D721Med (cell line): ENCODE measurements at regions not wholly inside any gene's neighbourhood (a gene's known extent, or its start where the extent isn't known, plus 50 kb on each side); places are given as distances from the start of the nearest gene placed in this dataset.

Experiments
- DNase-seq: peaks from one replicate; pipeline ENCODE4 v3.0.0; 2011; ENCODE audit warnings: low spot score; ENCODE audit not compliant: insufficient read length
- FAIRE-seq: peaks from 2 replicates; lab custom pipeline; 2011; peaks lifted over from hg19 to GRCh38; lab: Jason Lieb, UNC
- TF ChIP-seq, protein P1 (sequence below): IDR thresholded peaks from 2 replicates; pipeline ENCODE4 v1.5.1; 2012; ENCODE audit warnings: mild to moderate bottlenecking, control low read depth; ENCODE audit not compliant: insufficient read depth; ENCODE audit errors: missing control alignments

GRCh38 chr13:44104969-44105368, 225.3 kb downstream of the LACC1 start:
- DNase-seq (no peak), FAIRE-seq (no peak)
- TF ChIP-seq, protein P1, sequence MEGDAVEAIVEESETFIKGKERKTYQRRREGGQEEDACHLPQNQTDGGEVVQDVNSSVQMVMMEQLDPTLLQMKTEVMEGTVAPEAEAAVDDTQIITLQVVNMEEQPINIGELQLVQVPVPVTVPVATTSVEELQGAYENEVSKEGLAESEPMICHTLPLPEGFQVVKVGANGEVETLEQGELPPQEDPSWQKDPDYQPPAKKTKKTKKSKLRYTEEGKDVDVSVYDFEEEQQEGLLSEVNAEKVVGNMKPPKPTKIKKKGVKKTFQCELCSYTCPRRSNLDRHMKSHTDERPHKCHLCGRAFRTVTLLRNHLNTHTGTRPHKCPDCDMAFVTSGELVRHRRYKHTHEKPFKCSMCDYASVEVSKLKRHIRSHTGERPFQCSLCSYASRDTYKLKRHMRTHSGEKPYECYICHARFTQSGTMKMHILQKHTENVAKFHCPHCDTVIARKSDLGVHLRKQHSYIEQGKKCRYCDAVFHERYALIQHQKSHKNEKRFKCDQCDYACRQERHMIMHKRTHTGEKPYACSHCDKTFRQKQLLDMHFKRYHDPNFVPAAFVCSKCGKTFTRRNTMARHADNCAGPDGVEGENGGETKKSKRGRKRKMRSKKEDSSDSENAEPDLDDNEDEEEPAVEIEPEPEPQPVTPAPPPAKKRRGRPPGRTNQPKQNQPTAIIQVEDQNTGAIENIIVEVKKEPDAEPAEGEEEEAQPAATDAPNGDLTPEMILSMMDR: no peak

- FAIRE-seq: no peak
- TF ChIP-seq, protein P1: no peak
- DNase-seq: no peak
These were observed 226.8 kb downstream of the LACC1 start for GRCh38 chr13:44106266-44107152.

DNA sequence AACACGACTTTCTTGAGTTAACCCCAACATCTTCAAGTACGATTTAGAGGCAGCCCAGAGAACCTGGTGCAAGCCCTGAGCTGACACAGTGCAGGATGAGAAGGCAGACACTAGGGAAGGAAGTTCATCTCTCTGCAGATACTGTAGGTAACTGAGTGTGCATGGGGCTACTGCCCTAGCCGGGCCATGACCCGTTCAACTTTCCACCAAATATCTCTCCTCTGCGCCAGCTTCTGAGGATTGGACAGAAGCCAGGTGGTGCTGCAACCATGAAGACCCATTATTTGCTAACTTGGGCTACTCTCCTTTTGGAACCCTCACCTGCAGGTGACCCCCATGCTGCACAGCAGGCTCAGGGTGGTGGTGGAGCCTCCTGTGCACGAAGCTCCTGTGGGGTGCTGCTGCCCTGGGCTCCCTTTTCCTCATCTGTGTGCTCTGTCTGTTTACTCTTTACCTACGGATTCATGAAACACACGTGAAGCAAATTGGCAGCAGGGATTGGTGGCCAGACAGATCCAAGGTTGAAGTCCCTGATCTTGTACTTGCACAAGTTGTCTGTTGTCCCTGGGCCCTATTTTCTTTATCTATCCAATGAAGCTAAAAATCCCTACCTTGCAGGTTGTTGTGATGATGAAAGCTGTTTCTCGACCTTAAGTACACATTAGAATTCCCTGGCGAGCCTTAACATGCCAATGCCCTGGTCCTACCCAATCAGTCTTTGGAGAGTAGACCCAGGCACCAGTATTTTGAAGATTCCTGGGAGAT, 227.8 kb downstream of the LACC1 start:
- no peak for DNase-seq
- TF ChIP-seq, protein P1: no peak
- FAIRE-seq: no peak

DNA sequence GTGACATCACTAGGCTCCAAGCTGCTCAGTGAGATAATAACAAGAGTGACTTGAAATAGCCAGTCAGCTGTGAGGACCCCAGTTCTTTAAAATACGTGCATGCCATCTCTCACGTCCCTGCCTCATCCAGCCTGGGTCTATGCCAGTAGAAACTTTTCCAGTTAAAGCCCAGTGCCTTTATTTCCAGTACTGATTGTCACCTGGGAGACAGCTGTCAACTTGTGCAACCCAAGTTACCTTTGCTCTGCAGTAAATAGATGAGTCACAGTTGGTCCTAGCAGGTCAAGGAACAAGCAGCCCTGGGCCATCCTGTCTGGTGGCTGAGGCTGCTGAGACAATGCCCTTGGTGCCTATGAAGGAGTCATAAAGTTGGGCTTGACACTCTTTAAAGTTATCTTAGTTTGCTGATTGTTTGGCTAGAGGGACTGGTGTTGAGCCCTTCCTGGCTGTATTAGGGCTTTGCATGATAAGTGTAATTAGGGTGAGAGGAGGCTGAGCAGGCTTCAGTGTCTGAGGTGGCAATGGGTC, 228.7 kb downstream of the LACC1 start:
- FAIRE-seq (no peak), DNase-seq (no peak)
- TF ChIP-seq, protein P1: no peak

DNA sequence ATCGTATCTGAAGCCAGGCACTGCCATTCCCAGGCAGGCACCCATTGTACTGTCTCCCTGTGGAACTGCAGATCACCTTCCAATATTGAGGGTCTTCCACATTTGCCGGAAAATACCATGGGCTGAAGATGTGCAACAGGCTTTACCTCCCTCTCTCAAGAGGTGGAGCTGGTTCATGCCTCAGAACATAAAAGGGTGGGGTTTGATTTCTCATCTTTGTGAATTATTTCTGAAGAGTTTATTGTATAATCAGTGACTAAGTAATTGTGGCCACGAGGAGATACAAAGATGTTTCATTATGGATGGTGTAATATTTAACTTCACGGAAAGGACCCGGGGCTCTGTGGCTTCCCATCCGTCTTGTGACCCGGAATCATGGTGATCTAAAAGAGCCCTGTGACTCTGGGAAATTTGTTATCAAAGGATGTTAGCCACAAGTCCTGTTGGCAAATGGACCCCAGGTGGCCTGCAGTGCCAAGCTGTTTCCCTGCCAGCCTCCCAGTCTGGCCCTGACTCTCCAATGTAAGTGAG, 230.5 kb downstream of the LACC1 start:
- TF ChIP-seq, protein P1: no peak
- DNase-seq (no peak), FAIRE-seq (no peak)

- TF ChIP-seq, protein P1: no peak
- no peak for DNase-seq
- FAIRE-seq: no peak
These were observed 232.0 kb downstream of the LACC1 start for GRCh38 chr13:44111701-44112100.
